ENCODE measurements at regions not wholly inside any gene's neighbourhood (a gene's known extent, or its start where the extent isn't known, plus 50 kb on each side); places are given as distances from the start of the nearest gene placed in this dataset.
"Not testable (repeated sequence)": the region's sequence is repeated elsewhere in the genome, so short reads cannot be mapped to it uniquely, and the experiment has no call there.

GRCh38 chr9:25731895-25732794 is 53.9 kb upstream of the TUSC1 start:
- not testable (repeated sequence) for TF ChIP-seq CTCF, POLR2A, EP300 (IDR thresholded peaks at IDR 0.05)
